ENCODE measurements at regions not wholly inside any gene's neighbourhood (a gene's known extent, or its start where the extent isn't known, plus 50 kb on each side); places are given as distances from the start of the nearest gene placed in this dataset.

DNA sequence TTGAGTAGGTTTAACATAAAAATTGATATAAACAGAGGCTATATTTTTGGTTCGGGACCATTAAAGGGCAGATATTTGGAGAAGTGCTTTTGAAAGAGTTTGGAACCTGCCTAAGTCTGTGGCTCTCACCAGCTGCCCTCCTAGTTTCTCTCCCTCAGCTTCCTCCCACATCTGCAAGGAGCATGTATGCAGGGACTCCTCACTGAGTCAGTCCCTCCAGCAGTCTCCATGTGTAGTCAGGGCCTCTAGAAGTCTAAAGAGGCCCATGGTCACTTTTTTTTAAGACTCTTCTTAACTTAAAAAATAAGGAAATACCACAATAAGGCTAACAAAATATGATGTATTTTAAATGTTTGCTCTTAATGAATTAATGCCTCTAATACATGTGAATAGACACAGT is 220.0 kb upstream of the TANK start:
- DNase-seq (ENCODE audit: low spot score) (no peak), ATAC-seq (no peak)

- DNase-seq (ENCODE audit: low spot score) (no peak), ATAC-seq (no peak)
Measured at GRCh38 chr2:160940699-160941098, 219.5 kb upstream of the TANK start.

- no peak for ATAC-seq
- no peak for DNase-seq (ENCODE audit: low spot score)
Measured at GRCh38 chr2:160941290-160941846, 218.9 kb upstream of the TANK start.

- no peak for DNase-seq (ENCODE audit: low spot score)
- no peak for ATAC-seq
Measured at GRCh38 chr2:160942476-160943142, 217.6 kb upstream of the TANK start.

DNA sequence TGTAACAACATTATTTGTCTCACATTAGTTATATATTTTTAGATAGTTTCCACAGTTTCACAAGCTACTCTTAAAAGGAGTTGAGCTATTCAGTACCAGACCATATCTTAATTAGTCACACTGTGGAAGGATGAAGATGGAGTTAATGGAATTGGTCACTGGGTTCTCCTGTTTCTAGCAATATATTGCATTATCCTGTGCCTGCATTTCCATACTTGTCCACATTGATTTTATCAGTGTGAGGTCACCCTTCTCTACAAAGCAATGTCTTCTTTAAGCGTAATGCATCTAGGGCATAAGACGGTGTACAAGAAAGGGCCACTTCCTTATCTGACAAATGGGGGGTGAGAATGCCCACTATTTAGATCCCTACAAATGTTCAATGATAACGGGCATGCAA is 216.8 kb upstream of the TANK start:
- DNase-seq (ENCODE audit: low spot score) = no peak
- no peak for ATAC-seq

DNA sequence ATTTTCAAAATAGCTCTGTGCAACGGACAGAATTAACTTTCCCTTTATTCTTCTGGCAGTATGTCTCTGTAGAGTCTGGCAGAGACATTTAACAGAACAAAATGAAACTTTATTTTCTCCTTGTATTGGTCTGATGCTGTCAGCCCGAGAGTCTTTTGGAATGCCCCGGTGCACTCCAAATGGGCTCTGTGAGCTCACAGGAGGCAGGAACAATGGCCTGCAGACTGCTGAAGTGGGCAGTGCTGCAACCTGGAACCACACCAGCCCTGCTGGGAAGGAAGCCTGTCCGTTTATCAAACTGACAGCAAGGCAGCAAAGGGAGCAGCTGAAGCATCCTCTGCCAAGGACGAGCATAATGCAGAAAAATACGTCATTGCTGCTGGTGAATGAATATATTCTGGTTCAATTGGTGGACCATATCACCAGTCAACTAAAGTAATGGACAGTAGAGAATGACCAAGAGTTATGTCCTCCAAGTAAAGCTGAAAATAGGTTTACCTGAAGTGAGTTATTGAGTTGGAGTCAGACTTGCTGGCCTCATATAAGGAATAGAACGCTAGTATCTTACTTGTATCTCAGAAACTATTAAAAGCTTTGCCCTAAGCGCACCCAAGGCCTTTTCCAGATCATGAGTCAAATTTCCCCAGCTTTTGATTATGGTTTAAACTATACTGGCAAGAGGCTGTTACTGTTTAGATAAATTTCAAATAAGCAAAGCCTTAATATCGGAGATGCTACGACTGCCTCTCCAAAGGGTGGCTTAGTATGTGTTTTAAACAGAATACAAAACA is 207.6 kb upstream of the TANK start:
- ATAC-seq (peak; percentile 27), DNase-seq (ENCODE audit: low spot score) (no peak)

- ATAC-seq (no peak), DNase-seq (ENCODE audit: low spot score) (no peak)
Measured at GRCh38 chr2:160955578-160955977, 204.7 kb upstream of the TANK start.

DNA sequence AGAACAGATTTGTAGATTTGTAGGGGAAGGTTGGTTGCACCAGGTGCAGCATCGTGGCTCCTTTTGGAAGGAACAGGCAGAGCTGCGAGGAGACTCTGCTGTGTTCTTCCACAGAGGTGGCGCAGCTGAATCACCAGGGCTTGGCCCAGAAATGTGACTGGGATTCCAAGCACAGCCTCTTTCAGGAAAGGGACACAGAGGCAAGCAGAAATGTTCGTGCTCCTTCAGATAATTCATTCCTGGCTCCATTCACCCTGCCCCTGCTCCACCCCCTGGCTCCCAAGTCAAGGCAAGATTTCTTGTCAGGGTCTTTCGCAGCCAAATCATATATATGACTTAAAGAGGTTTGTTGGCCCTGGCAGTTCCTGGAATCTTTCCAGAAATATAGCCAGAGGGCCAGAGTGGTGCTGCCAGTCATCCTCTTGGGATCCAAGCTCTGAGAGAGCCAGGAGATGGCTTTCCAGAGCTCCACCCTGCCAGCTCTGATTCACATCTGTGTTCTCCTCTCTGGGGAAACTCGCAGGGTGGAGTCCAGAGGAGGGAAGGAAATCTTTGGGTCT is 203.9 kb upstream of the TANK start:
- DNase-seq (ENCODE audit: low spot score) (no peak), ATAC-seq (no peak)

- ATAC-seq = no peak
- DNase-seq (ENCODE audit: low spot score) = no peak
Measured at GRCh38 chr2:160963957-160964356, 196.3 kb upstream of the TANK start.

DNA sequence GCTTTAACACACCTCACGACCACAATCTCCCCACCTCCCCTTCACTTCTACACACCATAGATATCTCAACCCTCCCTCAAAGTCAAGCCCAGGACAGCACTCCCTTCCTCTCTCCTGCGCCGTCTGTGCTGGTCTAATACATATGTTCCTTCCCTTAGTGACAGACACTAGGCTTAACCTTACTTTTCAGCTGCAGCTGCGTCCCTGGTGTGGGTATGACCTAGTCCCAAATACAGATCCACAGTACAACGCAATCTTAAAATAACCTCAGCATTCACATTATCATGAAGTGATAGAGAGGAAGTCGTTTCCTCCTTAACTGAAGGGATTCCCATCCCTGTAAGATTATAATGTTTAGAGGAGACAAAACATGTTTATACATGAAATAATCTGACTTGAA is 192.7 kb upstream of the TANK start:
- ATAC-seq (no peak), DNase-seq (ENCODE audit: low spot score) (no peak)

- DNase-seq (ENCODE audit: low spot score) (no peak), ATAC-seq (no peak)
Measured at GRCh38 chr2:160968183-160968582, 192.0 kb upstream of the TANK start.

- DNase-seq (ENCODE audit: low spot score) = no peak
- peak; percentile 93 for ATAC-seq
Measured at GRCh38 chr2:160970052-160970965, 189.9 kb upstream of the TANK start.

GRCh38 chr2:160973991-160974390 is 186.2 kb upstream of the TANK start:
- ATAC-seq = no peak
- DNase-seq (ENCODE audit: low spot score) = no peak

DNA sequence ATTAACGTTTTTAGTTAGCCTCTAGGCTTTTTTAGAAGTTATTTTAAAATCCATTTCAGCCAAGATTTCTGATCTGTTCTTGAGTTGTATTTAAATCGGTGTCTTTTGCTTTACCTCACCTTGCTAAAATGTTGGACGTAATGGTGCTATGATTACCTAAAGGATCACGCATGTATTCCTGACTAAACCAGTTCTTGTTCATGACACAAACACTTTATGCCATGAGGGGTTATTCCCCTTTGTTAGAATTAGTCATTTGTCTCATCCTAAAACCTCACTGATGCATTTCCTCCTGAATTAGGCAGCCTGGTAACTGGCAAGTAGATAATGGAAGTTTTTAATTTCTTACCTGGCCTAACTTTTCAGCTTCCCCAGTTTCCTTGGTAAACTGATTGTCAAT is 185.4 kb upstream of the TANK start:
- DNase-seq (ENCODE audit: low spot score) = no peak
- no peak for ATAC-seq

DNA sequence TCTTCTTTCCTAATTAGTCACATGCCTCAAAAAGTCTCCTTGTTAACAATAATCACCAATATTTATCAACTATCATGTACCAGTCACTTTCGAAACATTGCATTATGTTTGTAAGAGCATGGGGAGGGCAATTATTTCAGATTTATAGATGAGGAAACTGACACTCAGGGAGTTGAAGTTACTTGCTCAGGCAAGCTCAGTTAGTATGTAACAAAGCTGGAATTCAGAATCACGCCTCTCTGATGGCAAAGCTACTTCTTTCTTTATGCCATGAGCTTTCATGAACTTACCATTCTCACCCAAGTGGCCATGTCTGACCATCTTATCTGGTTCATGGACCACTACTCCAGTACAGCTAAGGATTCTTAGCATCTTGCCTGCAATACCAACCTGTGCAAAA is 183.4 kb upstream of the TANK start:
- no peak for ATAC-seq

GRCh38 chr2:160977376-160977775 is 182.9 kb upstream of the TANK start:
- DNase-seq (ENCODE audit: low spot score) (no peak), ATAC-seq (no peak)

More for the DNA sequence above, 183.4 kb upstream of the TANK start:
- no peak for DNase-seq (ENCODE audit: low spot score)

GRCh38 chr2:160977854-160978253 is 182.4 kb upstream of the TANK start:
- no peak for ATAC-seq

DNA sequence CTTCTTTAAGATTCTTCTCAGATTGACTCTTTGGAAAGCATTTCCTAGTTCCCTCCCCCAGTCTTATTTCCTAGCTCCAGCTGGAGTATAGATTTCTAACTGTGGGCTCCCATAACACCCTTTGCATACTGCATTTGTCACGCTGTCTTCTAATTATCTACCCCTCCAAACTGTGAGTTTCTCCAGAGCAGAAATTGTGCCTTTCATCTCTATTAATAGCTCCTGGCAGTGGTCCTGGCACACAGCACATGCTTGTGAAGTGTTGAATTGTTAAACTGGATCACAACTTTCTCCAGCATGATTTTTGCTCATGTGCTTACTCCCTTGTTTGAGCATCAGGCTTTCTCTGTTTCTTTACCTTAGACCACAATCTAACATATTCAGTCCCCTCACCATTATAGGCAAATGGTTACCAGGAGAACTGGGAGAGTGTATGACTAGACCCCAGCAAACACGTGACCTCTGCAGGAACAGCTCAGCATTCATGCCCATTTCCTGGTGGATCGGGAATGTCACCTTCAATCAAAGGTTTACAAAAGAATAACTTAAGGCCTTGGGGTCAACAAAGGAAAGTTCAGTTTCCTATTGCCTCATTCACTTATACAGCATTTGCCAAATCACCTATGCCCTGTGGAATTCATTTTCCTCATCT is 175.7 kb upstream of the TANK start:
- ATAC-seq (no peak), DNase-seq (ENCODE audit: low spot score) (no peak)

More at GRCh38 chr2:160977854-160978253, 182.4 kb upstream of the TANK start:
- no peak for DNase-seq (ENCODE audit: low spot score)

DNA sequence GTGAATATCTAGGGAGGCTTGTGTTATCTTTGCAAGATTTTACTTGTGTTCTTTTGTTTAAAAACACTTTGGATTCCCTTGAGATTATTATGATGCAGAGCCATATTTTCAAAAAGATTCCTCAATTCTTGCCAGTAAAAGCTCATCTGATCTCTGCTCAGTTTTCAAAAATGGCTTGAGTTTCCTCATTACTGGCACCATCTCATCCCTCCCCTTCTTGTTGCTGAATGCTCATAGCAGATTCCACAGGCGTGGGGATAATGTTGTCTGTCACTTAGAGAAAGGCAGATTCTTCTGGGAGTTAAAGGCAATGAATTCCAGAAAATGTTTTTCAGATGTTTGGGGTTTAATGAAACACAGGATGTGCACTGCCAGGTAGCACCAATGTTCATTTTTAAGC is 170.4 kb upstream of the TANK start:
- DNase-seq (ENCODE audit: low spot score) = no peak

DNA sequence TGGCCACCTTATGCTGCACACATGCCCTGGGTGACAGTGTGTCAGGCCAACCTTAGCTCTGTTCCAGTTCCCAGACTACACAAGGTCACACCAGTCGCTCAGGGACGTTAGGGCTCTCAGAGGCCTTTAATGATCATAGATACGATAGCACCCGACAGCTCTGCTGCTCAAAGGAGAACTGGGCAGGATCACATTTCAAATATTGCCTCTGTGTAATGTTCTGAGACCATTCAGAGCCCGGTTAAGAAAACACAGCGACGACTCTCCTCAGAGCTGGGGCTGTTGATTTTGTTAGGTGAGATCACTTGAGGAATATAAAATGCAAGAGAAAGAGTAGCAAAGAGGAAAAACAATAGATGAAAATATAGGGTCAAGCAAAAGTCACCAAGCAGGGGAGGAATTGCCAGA is 166.6 kb upstream of the TANK start:
- ATAC-seq (no peak), DNase-seq (ENCODE audit: low spot score) (no peak)

More for the DNA sequence above, 170.4 kb upstream of the TANK start:
- ATAC-seq = no peak
